ENCODE measurements at regions not wholly inside any gene's neighbourhood (a gene's known extent, or its start where the extent isn't known, plus 50 kb on each side); places are given as distances from the start of the nearest gene placed in this dataset.

GRCh38 chr1:79681382-79681781, 674.9 kb upstream of the ADGRL4 start:
- H3K9me3 ChIP-seq (ENCODE audit: low read depth, low read length, poor library complexity, severe bottlenecking), result no peaks in the 10 kb centered on the region
- CTCF ChIA-PET, result no interaction called here

DNA sequence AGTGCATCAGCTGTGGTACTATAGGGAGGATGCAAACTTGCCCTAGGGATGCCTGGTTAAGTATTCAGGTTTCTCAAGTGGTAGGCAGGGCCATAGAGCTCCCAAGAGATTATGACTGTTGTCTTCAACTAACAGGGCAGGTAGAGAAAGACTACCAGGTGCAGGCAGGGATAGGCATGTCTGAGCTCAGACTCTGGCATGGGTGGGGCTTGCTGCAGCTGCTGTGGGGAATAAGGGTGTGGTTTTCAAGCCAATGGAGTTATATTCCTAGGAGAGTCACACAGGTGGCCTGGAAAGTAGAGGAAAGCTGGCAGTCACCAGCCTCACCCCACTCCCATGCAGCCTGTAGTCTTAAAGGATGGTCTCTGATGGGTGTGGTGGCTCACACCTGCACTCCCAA, 673.4 kb upstream of the ADGRL4 start:
- intact Hi-C loops (cut with micrococcal nuclease; ENCODE audit: unreplicated experiment), result loop anchor here (10.0 kb wide), 1 partner anchor 185 kb away; no protein-coding TSS in a partner anchor
- H3K9me3 ChIP-seq (ENCODE audit: low read depth, low read length, poor library complexity, severe bottlenecking), result no peaks in the 10 kb centered on the region
- BruUV-seq (replicated peaks), result no TSS peak
- no peak overlapping the region for H3K4me3 ChIP-seq (ENCODE audit: low read depth, low read length, poor library complexity, severe bottlenecking)
- DNase-seq (ENCODE audit: low spot score), result no peak
- no peak overlapping the region for H3K27ac ChIP-seq (ENCODE audit: low read depth, low read length, poor library complexity, severe bottlenecking)
- H3K36me3 ChIP-seq (ENCODE audit: insufficient read depth, low read length, poor library complexity, severe bottlenecking), result no peaks in the 10 kb centered on the region
- H3K4me1 ChIP-seq (ENCODE audit: insufficient read depth, low read length, poor library complexity, severe bottlenecking), result no peaks in the 10 kb centered on the region
- TF ChIP-seq, protein P1, sequence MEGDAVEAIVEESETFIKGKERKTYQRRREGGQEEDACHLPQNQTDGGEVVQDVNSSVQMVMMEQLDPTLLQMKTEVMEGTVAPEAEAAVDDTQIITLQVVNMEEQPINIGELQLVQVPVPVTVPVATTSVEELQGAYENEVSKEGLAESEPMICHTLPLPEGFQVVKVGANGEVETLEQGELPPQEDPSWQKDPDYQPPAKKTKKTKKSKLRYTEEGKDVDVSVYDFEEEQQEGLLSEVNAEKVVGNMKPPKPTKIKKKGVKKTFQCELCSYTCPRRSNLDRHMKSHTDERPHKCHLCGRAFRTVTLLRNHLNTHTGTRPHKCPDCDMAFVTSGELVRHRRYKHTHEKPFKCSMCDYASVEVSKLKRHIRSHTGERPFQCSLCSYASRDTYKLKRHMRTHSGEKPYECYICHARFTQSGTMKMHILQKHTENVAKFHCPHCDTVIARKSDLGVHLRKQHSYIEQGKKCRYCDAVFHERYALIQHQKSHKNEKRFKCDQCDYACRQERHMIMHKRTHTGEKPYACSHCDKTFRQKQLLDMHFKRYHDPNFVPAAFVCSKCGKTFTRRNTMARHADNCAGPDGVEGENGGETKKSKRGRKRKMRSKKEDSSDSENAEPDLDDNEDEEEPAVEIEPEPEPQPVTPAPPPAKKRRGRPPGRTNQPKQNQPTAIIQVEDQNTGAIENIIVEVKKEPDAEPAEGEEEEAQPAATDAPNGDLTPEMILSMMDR (conservative IDR thresholded peaks at IDR 0.05; ENCODE audit: low read depth, low read length), result no peak
- no peak for TF ChIP-seq EZH2 (IDR thresholded peaks at IDR 0.05; ENCODE audit: borderline replicate concordance, low read depth, low read length, poor library complexity, severe bottlenecking)
- H3K27me3 ChIP-seq (replicated peaks; ENCODE audit: insufficient read depth, low read depth, low read length, poor library complexity), result no peaks in the 10 kb centered on the region
- ChIA-PET CTCF (interaction anchor here (0.7 kb wide), 1 partner anchor 183 kb away, joined by 3 read pairs; no protein-coding TSS in a partner anchor), POLR2A (ENCODE audit: low non-redundant PET) (no interaction called here)

More at GRCh38 chr1:79681382-79681781, 674.9 kb upstream of the ADGRL4 start:
- TF ChIP-seq, protein P1 (conservative IDR thresholded peaks at IDR 0.05; ENCODE audit: low read depth, low read length), result no peak; the same call in 1 of the 2 replicates
- no peak for TF ChIP-seq EZH2 (IDR thresholded peaks at IDR 0.05; ENCODE audit: borderline replicate concordance, low read depth, low read length, poor library complexity, severe bottlenecking)
- no peak overlapping the region for H3K4me3 ChIP-seq (ENCODE audit: low read depth, low read length, poor library complexity, severe bottlenecking)
- no TSS peak for BruUV-seq (replicated peaks)
- H3K27me3 ChIP-seq (replicated peaks; ENCODE audit: insufficient read depth, low read depth, low read length, poor library complexity), result no peaks in the 10 kb centered on the region
- no peaks in the 10 kb centered on the region for H3K36me3 ChIP-seq (ENCODE audit: insufficient read depth, low read length, poor library complexity, severe bottlenecking)
- no peak for DNase-seq (ENCODE audit: low spot score)
- intact Hi-C loops (cut with micrococcal nuclease; ENCODE audit: unreplicated experiment), result no loop called here
- no peaks in the 10 kb centered on the region for H3K4me1 ChIP-seq (ENCODE audit: insufficient read depth, low read length, poor library complexity, severe bottlenecking)
- POLR2A ChIA-PET (ENCODE audit: low non-redundant PET), result no interaction called here
- no peak overlapping the region for H3K27ac ChIP-seq (ENCODE audit: low read depth, low read length, poor library complexity, severe bottlenecking)

DNA sequence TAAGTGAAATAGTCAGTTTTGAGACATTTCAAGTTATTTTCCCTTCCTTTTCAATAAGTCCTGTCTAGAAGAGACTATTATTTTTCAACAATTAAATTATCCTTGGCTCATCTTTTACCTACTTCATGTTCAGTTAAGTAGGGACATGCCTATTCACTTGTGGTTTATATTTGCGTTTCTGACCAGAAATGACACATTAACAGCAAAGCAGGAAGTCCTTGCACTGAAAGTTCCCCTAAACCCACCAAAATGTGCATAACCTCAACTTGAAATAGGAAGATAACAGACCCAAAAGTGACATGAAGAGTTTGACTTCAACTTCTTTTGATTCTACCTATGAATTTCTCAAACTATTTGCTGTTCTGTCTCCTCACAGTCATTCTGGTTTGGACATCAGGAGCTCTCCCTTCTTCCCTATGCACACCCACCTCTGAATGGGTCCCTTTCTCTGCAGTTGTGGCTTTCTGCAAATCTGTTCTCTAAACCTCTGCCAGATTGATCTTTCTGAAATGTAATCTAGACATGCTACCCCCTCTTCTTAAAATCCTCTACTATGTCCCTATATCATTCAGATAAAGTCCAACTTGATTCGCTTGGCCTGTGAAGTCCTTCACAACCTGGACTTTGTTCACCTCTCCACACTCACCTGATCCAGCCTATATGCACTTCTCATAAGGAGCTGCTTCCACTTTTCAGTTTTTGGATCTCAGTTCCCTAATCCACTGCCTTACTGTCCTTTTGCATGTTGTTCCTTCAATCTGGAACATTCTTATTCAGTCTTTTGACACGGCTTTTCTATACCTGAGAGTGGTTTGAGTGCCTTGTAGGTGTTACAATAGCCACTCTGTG, 661.5 kb upstream of the ADGRL4 start:
- CTCF ChIA-PET, result no interaction called here
- no TSS peak for BruUV-seq (replicated peaks)
- H3K4me3 ChIP-seq (ENCODE audit: low read depth, low read length, poor library complexity, severe bottlenecking), result no peak overlapping the region
- H3K36me3 ChIP-seq (ENCODE audit: insufficient read depth, low read length, poor library complexity, severe bottlenecking), result no peaks in the 10 kb centered on the region
- no peaks in the 10 kb centered on the region for H3K4me1 ChIP-seq (ENCODE audit: insufficient read depth, low read length, poor library complexity, severe bottlenecking)
- intact Hi-C loops (cut with micrococcal nuclease; ENCODE audit: unreplicated experiment), result no loop called here
- POLR2A ChIA-PET (ENCODE audit: low non-redundant PET), result no interaction called here
- H3K9me3 ChIP-seq (ENCODE audit: low read depth, low read length, poor library complexity, severe bottlenecking), result no peaks in the 10 kb centered on the region
- no peak overlapping the region for H3K27ac ChIP-seq (ENCODE audit: low read depth, low read length, poor library complexity, severe bottlenecking)
- no peak for DNase-seq (ENCODE audit: low spot score)
- no peaks in the 10 kb centered on the region for H3K27me3 ChIP-seq (replicated peaks; ENCODE audit: insufficient read depth, low read depth, low read length, poor library complexity)
- TF ChIP-seq, protein P1 (conservative IDR thresholded peaks at IDR 0.05; ENCODE audit: low read depth, low read length), result no peak
- TF ChIP-seq EZH2 (IDR thresholded peaks at IDR 0.05; ENCODE audit: borderline replicate concordance, low read depth, low read length, poor library complexity, severe bottlenecking), result no peak

All from A673 (cell line).